ENCODE measurements at regions not wholly inside any gene's neighbourhood (a gene's known extent, or its start where the extent isn't known, plus 50 kb on each side); places are given as distances from the start of the nearest gene placed in this dataset.
A peak's percentile ranks its signal among the peaks of the same experiment; 100 is the strongest.
"Not testable (repeated sequence)": the region's sequence is repeated elsewhere in the genome, so short reads cannot be mapped to it uniquely, and the experiment has no call there.

DNA sequence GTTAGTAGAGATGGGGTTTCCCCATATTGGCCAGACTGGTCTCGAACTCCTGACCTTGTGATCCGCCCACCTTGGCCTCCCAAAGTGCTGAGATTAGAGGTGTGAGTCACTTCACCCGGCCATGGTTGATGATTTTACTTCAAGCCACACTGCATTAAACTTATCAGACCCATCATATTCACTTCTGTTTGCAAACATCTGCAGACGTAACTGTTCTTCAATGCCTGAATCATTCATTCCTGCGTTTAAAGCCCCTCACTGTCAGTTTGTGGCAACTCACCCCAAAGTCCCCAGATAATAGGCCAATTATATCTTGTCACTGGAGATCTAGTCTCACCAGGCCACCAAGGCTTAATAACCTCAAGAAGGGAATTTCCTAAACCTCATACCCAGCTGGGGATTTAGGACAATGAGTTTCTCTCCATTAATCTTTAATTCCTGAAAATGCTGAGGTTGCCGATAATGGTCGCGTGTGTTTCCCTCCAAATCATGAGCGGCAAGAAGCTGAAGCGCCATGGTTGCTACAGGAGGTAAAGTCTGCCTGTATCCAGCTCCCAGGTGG is 229.6 kb downstream of the LY86 start:
- H3K27ac Mint-ChIP-seq: no peak overlapping the region
- DNase-seq: no peak
- H3K4me3 Mint-ChIP-seq: no peak overlapping the region
- H3K9me3 Mint-ChIP-seq: no peaks in the 10 kb centered on the region
- H3K4me1 Mint-ChIP-seq: peaks cover 4% of the 10 kb centered on the region
- ATAC-seq: no peak
- H3K27me3 Mint-ChIP-seq: peaks cover 4% of the 10 kb centered on the region
- H3K36me3 Mint-ChIP-seq (ENCODE audit: low read depth): no peaks in the 10 kb centered on the region

DNA sequence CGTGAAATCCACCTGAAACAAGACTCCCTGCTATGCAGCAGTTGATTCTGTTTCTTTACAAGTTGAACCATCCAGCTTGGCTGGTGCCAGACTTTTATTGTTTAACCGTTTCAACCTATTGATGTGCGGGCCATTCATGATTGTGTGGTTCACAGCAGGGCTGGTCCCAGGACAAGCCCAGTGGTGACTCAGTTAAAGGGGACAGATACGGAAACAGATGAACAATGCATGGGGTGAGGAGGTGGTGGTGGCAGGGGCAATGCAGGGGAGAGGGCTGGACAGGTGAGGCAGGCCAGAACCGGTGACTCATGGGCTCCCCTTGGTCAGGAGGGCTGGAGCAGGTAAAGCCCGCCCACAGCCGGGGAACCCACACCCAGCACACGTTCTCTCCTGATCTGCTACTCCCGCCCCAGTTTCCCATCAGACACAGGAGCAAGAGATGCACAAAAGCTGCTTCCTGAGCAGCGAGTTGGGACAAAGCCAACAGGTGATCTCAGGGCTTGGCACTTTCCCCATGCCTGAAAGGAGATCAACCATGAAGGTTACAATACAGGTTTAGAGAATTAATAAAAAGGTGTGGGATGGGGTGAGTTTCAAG is 232.2 kb downstream of the LY86 start:
- no peak overlapping the region for H3K4me3 Mint-ChIP-seq
- no peaks in the 10 kb centered on the region for H3K36me3 Mint-ChIP-seq (ENCODE audit: low read depth)
- no peak overlapping the region for H3K27ac Mint-ChIP-seq
- peaks cover 12% of the 10 kb centered on the region for H3K27me3 Mint-ChIP-seq
- ATAC-seq (no peak), DNase-seq (no peak)
- H3K4me1 Mint-ChIP-seq: peaks cover 8% of the 10 kb centered on the region
- no peaks in the 10 kb centered on the region for H3K9me3 Mint-ChIP-seq

DNA sequence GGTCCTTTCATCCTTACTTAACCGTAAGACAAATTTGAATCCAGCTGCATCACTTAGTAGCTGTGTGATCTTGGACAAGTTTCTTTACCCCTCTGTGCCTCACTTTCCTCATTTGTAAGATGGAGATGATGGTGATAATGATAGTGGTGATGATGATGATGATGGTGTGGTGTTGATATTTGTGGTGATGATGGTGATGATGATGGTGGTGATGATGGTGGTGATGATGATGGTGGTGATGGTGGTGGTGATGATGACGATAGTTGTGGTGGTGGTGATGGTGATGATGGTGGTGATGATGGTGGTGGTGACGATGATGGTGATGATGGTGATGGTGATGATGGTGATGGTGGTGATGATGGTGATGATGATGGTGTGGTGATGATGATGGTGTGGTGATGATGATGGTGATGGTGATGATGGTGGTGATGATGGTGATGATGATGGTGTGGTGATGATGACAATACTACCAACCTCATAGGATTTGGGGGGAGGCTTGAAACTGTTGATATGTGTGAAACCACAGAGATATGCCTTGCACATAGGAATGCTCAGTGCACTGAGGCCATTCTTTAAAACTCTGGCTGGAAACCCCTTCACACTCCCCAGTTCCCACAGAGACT is 233.2 kb downstream of the LY86 start:
- ATAC-seq (no peak), DNase-seq (no peak)
- H3K36me3 Mint-ChIP-seq (ENCODE audit: low read depth): no peaks in the 10 kb centered on the region
- H3K4me1 Mint-ChIP-seq: peaks cover 13% of the 10 kb centered on the region
- no peaks in the 10 kb centered on the region for H3K9me3 Mint-ChIP-seq
- no peak overlapping the region for H3K27ac Mint-ChIP-seq
- peaks cover 14% of the 10 kb centered on the region for H3K27me3 Mint-ChIP-seq
- no peak overlapping the region for H3K4me3 Mint-ChIP-seq

DNA sequence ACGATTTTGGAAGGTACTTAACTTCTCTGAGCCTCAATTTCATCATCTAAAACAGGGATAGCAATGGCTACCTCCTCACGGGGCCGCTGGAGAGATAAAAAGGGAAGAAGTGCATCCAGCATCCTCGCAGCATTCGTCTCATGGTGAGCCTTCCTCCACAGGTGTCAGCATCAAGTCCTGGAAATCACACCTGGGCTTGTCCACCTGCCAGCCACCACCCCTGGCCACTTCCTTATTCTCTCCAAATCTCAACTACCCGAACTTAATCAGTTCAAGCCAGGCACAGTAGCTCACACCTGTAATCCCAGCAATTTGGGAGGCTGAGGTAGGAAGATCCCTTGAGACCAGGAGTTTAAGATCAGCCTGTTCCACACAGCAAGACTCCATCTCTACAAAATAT is 234.5 kb downstream of the LY86 start:
- H3K27ac Mint-ChIP-seq: no peak overlapping the region
- H3K36me3 Mint-ChIP-seq (ENCODE audit: low read depth): no peaks in the 10 kb centered on the region
- no peaks in the 10 kb centered on the region for H3K9me3 Mint-ChIP-seq
- ATAC-seq (no peak), DNase-seq (no peak)
- H3K4me3 Mint-ChIP-seq: no peak overlapping the region
- H3K27me3 Mint-ChIP-seq: peaks cover 12% of the 10 kb centered on the region
- peaks cover 14% of the 10 kb centered on the region for H3K4me1 Mint-ChIP-seq

DNA sequence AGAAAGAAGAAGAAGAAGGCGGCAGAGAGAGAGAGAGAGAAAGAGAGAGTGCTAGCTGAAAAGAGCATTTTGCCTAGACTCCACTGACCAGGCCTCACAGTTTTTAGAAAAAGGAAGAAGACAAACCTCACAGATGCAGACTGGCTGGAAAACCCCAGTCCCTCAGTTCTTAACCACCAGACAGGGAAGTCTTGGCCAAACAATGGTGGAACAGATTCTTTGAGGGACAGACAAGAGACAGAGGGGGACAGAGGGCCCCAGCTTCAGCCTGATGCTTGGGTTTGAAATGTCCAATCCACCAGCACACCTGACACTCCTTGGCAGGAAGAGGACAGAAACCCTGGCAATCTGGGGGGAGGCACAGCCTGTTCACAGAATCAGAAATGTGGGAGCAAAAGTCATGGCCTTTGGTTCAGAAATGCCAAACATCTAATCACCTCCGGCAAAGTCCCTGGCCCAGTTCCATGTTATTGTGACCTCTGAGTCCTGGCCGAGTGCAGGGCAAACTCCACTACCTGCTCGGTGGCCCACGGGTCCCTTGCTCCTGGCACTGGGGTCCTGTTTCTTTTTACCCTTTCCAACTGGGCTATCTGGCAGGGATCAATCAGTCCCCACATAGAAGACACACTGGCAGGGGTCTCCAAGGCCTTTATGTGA is 235.2 kb downstream of the LY86 start:
- Mint-ChIP-seq H3K9me3 (no peaks in the 10 kb centered on the region), H3K27ac (no peak overlapping the region), H3K4me3 (no peak overlapping the region), H3K27me3 (peaks cover 12% of the 10 kb centered on the region), H3K4me1 (peaks cover 12% of the 10 kb centered on the region), H3K36me3 (ENCODE audit: low read depth) (no peaks in the 10 kb centered on the region)
- ATAC-seq (no peak), DNase-seq (no peak)

GRCh38 chr6:6824381-6824780 is 235.9 kb downstream of the LY86 start:
- Mint-ChIP-seq H3K27me3 (peaks cover 12% of the 10 kb centered on the region), H3K4me1 (peaks cover 12% of the 10 kb centered on the region), H3K4me3 (no peak overlapping the region), H3K27ac (no peak overlapping the region), H3K9me3 (no peaks in the 10 kb centered on the region), H3K36me3 (ENCODE audit: low read depth) (no peaks in the 10 kb centered on the region)
- DNase-seq: no peak
- ATAC-seq: no peak

GRCh38 chr6:6825193-6825784 is 236.8 kb downstream of the LY86 start:
- ATAC-seq: no peak
- Mint-ChIP-seq H3K4me1 (peaks cover 12% of the 10 kb centered on the region), H3K27ac (no peak overlapping the region), H3K4me3 (no peak overlapping the region), H3K27me3 (peaks cover 12% of the 10 kb centered on the region), H3K9me3 (no peaks in the 10 kb centered on the region), H3K36me3 (ENCODE audit: low read depth) (no peaks in the 10 kb centered on the region)
- DNase-seq: no peak

DNA sequence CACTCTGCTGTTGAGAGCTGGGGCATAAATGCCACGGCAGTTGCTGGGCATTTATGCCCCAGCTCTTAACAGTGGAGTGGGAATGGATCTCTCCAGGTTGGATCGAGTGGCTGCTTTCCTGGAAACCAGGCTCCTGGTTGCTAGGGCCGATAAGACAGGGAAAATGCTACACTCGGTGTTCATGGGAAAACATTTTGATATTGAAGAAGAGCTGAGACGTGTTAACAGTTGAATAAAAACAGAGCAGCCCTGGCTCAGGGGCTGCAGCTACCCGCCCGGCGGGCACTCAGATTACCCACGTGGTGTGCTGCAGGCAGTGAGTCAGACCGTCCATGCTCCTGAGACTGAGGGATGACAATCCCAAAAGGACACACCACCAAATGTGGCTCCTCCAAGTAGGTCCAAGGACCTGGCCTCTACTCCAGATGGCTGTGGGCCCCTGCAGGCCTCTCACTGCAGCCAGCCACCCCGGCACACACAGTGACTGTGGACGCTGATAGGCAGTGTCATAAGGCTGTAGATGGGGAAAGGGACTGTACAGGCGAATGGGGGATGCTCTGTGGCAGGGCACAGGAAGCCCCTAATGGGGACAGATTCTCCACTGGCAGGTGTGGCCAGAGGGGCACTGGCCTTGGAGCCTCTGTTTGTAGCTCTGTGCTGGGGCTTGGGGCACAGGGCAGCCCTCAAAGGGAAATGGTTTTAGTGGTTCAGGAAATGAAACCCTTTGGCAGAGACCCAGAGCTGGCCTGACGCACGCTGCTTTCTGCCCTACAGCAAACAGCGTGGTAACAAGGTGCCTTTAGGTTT is 237.8 kb downstream of the LY86 start:
- Mint-ChIP-seq H3K27me3 (peaks cover 10% of the 10 kb centered on the region), H3K4me3 (no peak overlapping the region), H3K36me3 (ENCODE audit: low read depth) (no peaks in the 10 kb centered on the region), H3K9me3 (no peaks in the 10 kb centered on the region), H3K4me1 (peaks cover 12% of the 10 kb centered on the region), H3K27ac (no peak overlapping the region)
- DNase-seq: no peak
- peak; percentile 72 for ATAC-seq

DNA sequence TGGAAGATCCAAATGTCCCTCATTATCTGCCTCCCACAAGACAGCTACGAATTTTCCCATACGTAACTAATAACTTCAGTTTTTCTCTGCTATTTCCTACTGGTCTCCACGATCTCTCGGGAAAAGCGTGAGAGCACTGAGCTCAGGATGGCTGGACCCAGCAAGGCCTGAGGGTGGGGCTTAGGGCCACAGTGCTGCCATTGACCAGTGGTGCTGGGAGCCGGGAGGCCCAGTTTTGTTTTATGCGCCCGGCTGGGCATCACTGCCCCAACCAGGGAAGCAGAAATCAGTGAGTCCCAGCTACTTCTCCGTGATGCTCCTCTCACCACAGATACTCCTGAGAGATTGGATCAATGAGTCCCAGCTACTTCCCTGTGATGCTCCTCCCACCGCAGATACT is 238.4 kb downstream of the LY86 start:
- Mint-ChIP-seq H3K4me3 (no peak overlapping the region), H3K27me3 (peaks cover 10% of the 10 kb centered on the region), H3K4me1 (peaks cover 12% of the 10 kb centered on the region), H3K36me3 (ENCODE audit: low read depth) (no peaks in the 10 kb centered on the region), H3K27ac (no peak overlapping the region), H3K9me3 (no peaks in the 10 kb centered on the region)
- ATAC-seq: no peak
- no peak for DNase-seq

- ATAC-seq (no peak), DNase-seq (no peak)
- Mint-ChIP-seq H3K4me3 (no peak overlapping the region), H3K27me3 (peaks cover 4% of the 10 kb centered on the region), H3K36me3 (ENCODE audit: low read depth) (no peaks in the 10 kb centered on the region), H3K4me1 (peaks cover 7% of the 10 kb centered on the region), H3K9me3 (no peaks in the 10 kb centered on the region), H3K27ac (no peak overlapping the region)
Observed at GRCh38 chr6:6829872-6830685, 241.6 kb downstream of the LY86 start.

DNA sequence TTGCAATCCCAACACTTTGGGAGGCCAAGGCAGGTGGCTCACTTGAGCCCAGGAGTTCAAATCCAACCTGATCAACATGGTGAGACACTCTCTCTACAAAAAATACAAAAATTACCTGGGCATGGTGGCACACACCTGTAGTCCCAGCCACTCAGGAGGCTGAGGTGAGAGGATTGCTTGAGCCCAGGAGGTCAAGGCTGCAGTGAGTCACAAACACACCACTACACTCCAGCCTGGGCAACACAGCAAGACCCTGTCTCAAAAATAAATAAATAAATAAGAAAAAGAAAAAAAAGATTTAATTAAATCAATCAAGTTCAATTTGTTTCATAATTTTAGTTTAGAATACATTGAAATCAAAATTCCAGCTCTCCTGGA is 242.2 kb downstream of the LY86 start:
- H3K27me3 Mint-ChIP-seq; H3K4me1 Mint-ChIP-seq; H3K36me3 Mint-ChIP-seq (ENCODE audit: low read depth): not testable (repeated sequence)

GRCh38 chr6:6832439-6832838 is 243.9 kb downstream of the LY86 start:
- H3K27ac Mint-ChIP-seq: no peak overlapping the region
- no peak for DNase-seq
- no peaks in the 10 kb centered on the region for H3K36me3 Mint-ChIP-seq (ENCODE audit: low read depth)
- no peaks in the 10 kb centered on the region for H3K9me3 Mint-ChIP-seq
- no peak overlapping the region for H3K4me3 Mint-ChIP-seq
- H3K4me1 Mint-ChIP-seq: no peaks in the 10 kb centered on the region
- no peak for ATAC-seq
- peaks cover 3% of the 10 kb centered on the region for H3K27me3 Mint-ChIP-seq

More for the DNA sequence above, 242.2 kb downstream of the LY86 start:
- not testable (repeated sequence) for DNase-seq, H3K4me3 Mint-ChIP-seq, H3K9me3 Mint-ChIP-seq, H3K27ac Mint-ChIP-seq, ATAC-seq

GRCh38 chr6:6834356-6835222 is 246.1 kb downstream of the LY86 start:
- no peak for DNase-seq
- Mint-ChIP-seq H3K27ac (no peak overlapping the region), H3K4me1 (no peaks in the 10 kb centered on the region), H3K9me3 (no peaks in the 10 kb centered on the region), H3K27me3 (peaks cover 3% of the 10 kb centered on the region), H3K4me3 (no peak overlapping the region), H3K36me3 (ENCODE audit: low read depth) (no peaks in the 10 kb centered on the region)
- no peak for ATAC-seq
